Kidney epithelial cell (primary cell): ENCODE measurements at regions not wholly inside any gene's neighbourhood (a gene's known extent, or its start where the extent isn't known, plus 50 kb on each side); places are given as distances from the start of the nearest gene placed in this dataset.
A peak's percentile ranks its signal among the peaks of the same experiment; 100 is the strongest.
"Not testable (repeated sequence)": the region's sequence is repeated elsewhere in the genome, so short reads cannot be mapped to it uniquely, and the experiment has no call there.

Source experiments
- DNase-seq: peaks from one replicate; pipeline ENCODE4 v3.0.0-alpha.2; 2010; ENCODE audit warnings: low read depth
- H3K27me3 ChIP-seq: 2 replicates; pipeline ENCODE4 v1.6.0; 2011; ENCODE audit warnings: low read length; ENCODE audit not compliant: control insufficient read depth, insufficient read depth
- H3K36me3 ChIP-seq: 2 replicates; pipeline ENCODE4 v1.5.1; 2011; ENCODE audit warnings: low read length; ENCODE audit not compliant: control insufficient read depth, insufficient read depth
- H3K4me3 ChIP-seq: 2 replicates; pipeline ENCODE4 v1.5.1; 2011; ENCODE audit warnings: low read depth, mild to moderate bottlenecking, control low read depth, low read length
- CTCF ChIP-seq: IDR thresholded peaks from 2 replicates; pipeline ENCODE4 v1.5.1; 2011; ENCODE audit warnings: mild to moderate bottlenecking, moderate library complexity, low read length, control low read depth, inconsistent platforms; ENCODE audit not compliant: insufficient read depth, poor library complexity, severe bottlenecking

- TF ChIP-seq CTCF, result no peak
- Histone ChIP-seq H3K27me3 (no peaks in the 10 kb centered on the region), H3K4me3 (no peak overlapping the region), H3K36me3 (no peaks in the 10 kb centered on the region)
- peak; percentile 42 for DNase-seq
These were observed 360.9 kb downstream of the SLITRK5 start for GRCh38 chr13:88031980-88032559.

- not testable (repeated sequence) for H3K36me3 ChIP-seq, H3K4me3 ChIP-seq, DNase-seq, H3K27me3 ChIP-seq
These were observed 365.0 kb downstream of the SLITRK5 start for GRCh38 chr13:88036205-88036604.

DNA sequence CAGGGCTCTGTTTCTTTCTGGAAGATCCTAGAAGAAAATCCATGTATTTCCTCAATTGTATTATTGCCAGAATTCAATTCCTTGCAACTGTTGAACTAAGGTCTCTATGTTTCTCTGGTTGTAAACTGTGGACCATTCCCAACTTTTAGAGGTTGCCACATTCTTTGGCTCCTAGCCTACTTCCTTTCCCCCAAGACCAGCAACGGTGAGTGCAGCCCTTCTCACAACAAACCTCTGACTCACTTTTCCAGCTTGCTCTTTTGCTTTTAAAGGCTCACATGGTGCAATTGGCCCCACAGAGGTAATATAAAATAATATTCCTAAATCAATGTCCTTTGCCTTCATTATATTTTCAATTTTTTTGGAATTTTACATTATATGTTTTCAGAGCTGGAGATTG, 371.3 kb downstream of the SLITRK5 start:
- peak; percentile 18 for DNase-seq
- H3K4me3 ChIP-seq, result no peak overlapping the region
- no peak for TF ChIP-seq CTCF
- H3K27me3 ChIP-seq, result no peaks in the 10 kb centered on the region
- no peaks in the 10 kb centered on the region for H3K36me3 ChIP-seq

- Histone ChIP-seq H3K36me3 (no peaks in the 10 kb centered on the region), H3K4me3 (no peak overlapping the region), H3K27me3 (no peaks in the 10 kb centered on the region)
- DNase-seq, result no peak
- no peak for TF ChIP-seq CTCF
These were observed 380.7 kb downstream of the SLITRK5 start for GRCh38 chr13:88051746-88052482.

- no peaks in the 10 kb centered on the region for H3K27me3 ChIP-seq
- no peak for TF ChIP-seq CTCF
- H3K36me3 ChIP-seq, result no peaks in the 10 kb centered on the region
- H3K4me3 ChIP-seq, result no peak overlapping the region
- no peak for DNase-seq
These were observed 392.6 kb downstream of the SLITRK5 start for GRCh38 chr13:88063741-88064140.

DNA sequence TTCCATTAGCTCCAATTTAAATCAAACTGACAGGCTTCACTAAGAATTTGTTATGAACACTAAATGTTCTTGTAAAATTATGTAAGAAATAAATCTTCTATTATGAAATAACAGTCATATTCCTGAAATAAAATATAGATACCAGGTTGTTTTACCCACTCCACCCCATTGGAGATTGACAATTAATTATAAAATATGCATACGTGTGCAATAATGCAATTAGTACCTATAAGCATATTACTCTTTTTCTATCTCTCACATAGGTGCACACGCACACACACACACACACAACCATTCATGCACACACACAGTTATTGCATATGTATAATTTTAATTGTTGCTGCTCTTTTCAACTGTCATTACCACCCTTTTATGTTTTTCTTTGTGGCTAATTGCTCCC, 395.7 kb downstream of the SLITRK5 start:
- H3K36me3 ChIP-seq, result no peaks in the 10 kb centered on the region
- DNase-seq, result no peak
- no peak overlapping the region for H3K4me3 ChIP-seq
- no peak for TF ChIP-seq CTCF
- no peaks in the 10 kb centered on the region for H3K27me3 ChIP-seq
